K562 (cell line): ENCODE measurements at regions not wholly inside any gene's neighbourhood (a gene's known extent, or its start where the extent isn't known, plus 50 kb on each side); places are given as distances from the start of the nearest gene placed in this dataset.

ENCODE experiments used
- ATAC-seq: fragments of 200-7000 bp; cut with Tn5 transposase; 3 replicates; pipeline ENCODE4 v1.9.1; 2020; ENCODE audit warnings: moderate library complexity
- BruUV-seq: library from RNA; stranded (reverse); fragments of 400-500 nt; replicated peaks from 2 replicates; lab custom pipeline; 2021; lab: Mats Ljungman, UMichigan
- CTCF ChIA-PET: fragments of 300-600 bp; formaldehyde crosslinking; extraction: SDS; loops from one replicate; lab custom pipeline; 2021; ENCODE audit warnings: low intra/inter-chr PET ratio; lab: Yijun Ruan, JAX
- POLR2A ChIA-PET: fragments of 300-600, 350-650 bp; sonication (Branson Sonifier 250); formaldehyde crosslinking; extraction: SDS; loops from one replicate; lab custom pipeline; 2021; ENCODE audit warnings: antibody characterized with exemption, inconsistent platforms; lab: Yijun Ruan, JAX
- DNase-seq, 4 experiments: peaks; one replicate each; pipeline versions ENCODE4 v3.0.0 to v3.0.0-alpha.2; 2011 to 2018; ENCODE audit warnings: low spot score in 3 of 4, mixed read lengths in 3 of 4; ENCODE audit errors: extremely low read depth in 1 of 4
- FAIRE-seq: peaks from 2 replicates; lab custom pipeline; 2011; peaks lifted over from hg19 to GRCh38; lab: Jason Lieb, UNC
- H2AFZ ChIP-seq: 2 replicates; pipeline ENCODE4 v1.6.0; 2011; ENCODE audit warnings: low read depth, low read length, control low read depth, inconsistent platforms
- H3K27ac ChIP-seq: fragments of 200-600 bp; 3 replicates; pipeline ENCODE4 v1.8.0; 2011; ENCODE audit warnings: low read depth, mild to moderate bottlenecking, control low read depth, inconsistent platforms, low read length, moderate library complexity, mixed read lengths; ENCODE audit errors: extremely low read depth
- H3K27me3 ChIP-seq, 2 experiments: fragments of 300-600 bp in 1 of 2; 2 replicates in 1 of 2; 3 replicates in 1 of 2; pipeline versions ENCODE4 v1.6.0 to v1.8.0; 2011; ENCODE audit warnings: inconsistent platforms in 2 of 2, low read length in 2 of 2, mild to moderate bottlenecking in 1 of 2, mixed read lengths in 1 of 2, moderate library complexity in 1 of 2; ENCODE audit not compliant: control insufficient read depth in 2 of 2, insufficient read depth in 2 of 2
- H3K36me3 ChIP-seq: fragments of 300-600 bp; 3 replicates; pipeline ENCODE4 v1.8.0; 2011; ENCODE audit warnings: mild to moderate bottlenecking, low read length, inconsistent platforms; ENCODE audit not compliant: control insufficient read depth, insufficient read depth
- H3K4me1 ChIP-seq, 2 experiments: fragments of 200-600 bp in 1 of 2; replicated peaks in 1 of 2; 2 replicates in 1 of 2; 3 replicates in 1 of 2; pipeline versions ENCODE4 v1.5.1 to v1.8.0; 2011; ENCODE audit warnings: inconsistent platforms in 2 of 2, low read length in 2 of 2, mild to moderate bottlenecking in 1 of 2, mixed read lengths in 1 of 2, moderate library complexity in 1 of 2; ENCODE audit not compliant: control insufficient read depth in 2 of 2, insufficient read depth in 2 of 2
- H3K4me2 ChIP-seq: 2 replicates; pipeline ENCODE4 v1.6.1; 2011; ENCODE audit warnings: low read length, control low read depth, inconsistent platforms, mixed read lengths; ENCODE audit not compliant: insufficient read depth
- H3K4me3 ChIP-seq: fragments of 200-600 bp; sonication (generic), shearing (Covaris generic); 2 replicates; pipeline ENCODE4 v1.5.1; 2016; ENCODE audit warnings: control low read depth, inconsistent platforms
- H3K79me2 ChIP-seq: fragments of 200-600 bp; 3 replicates; pipeline ENCODE4 v1.8.0; 2011; ENCODE audit warnings: low read length, inconsistent platforms; ENCODE audit not compliant: control insufficient read depth, insufficient read depth
- H3K9ac ChIP-seq, 2 experiments: 2 replicates each; pipeline versions ENCODE4 v1.6.0 to v1.6.1; 2011; ENCODE audit warnings: low read depth in 2 of 2, low read length in 2 of 2, control low read depth in 1 of 2, inconsistent platforms in 1 of 2, mild to moderate bottlenecking in 1 of 2, mixed read lengths in 1 of 2; ENCODE audit not compliant: insufficient read depth in 1 of 2
- H3K9me1 ChIP-seq: one replicate; pipeline ENCODE4 v1.6.0; 2011; ENCODE audit warnings: inconsistent platforms, mild to moderate bottlenecking, low read length, moderate library complexity; ENCODE audit not compliant: control insufficient read depth, insufficient read depth
- H3K9me3 ChIP-seq: replicated peaks from 2 replicates; pipeline ENCODE4 v1.5.1; 2011; ENCODE audit warnings: low read depth, low read length, inconsistent platforms; ENCODE audit not compliant: control insufficient read depth, insufficient read depth
- H4K20me1 ChIP-seq: replicated peaks from 2 replicates; pipeline ENCODE4 v1.6.1; 2011; ENCODE audit warnings: low read length, inconsistent platforms, mixed read lengths; ENCODE audit not compliant: control insufficient read depth, insufficient read depth
- BRD9 ChIP-seq: fragments of 450-650 bp; IDR thresholded peaks from 2 replicates; pipeline ENCODE4 v1.6.1; 2018; ENCODE audit warnings: low read depth; ENCODE audit not compliant: partially characterized antibody
- WGBS: fragments of 100-300 bp; shearing (Covaris generic); methylation state at CpG from one replicate; pipeline ENCODE4 v1.1.6; 2016; ENCODE audit warnings: low coverage, mixed read lengths; ENCODE audit not compliant: insufficient coverage; ENCODE audit errors: missing lambda C conversion rate; 5-methylcytosine and 5-hydroxymethylcytosine counted together
- in situ Hi-C: fragments of 300-500 bp; cut with MboI; formaldehyde crosslinking; loops from 4 replicates; pipeline ENCODE4 v1.15.0; 2018; ENCODE audit warnings: inconsistent platforms, mixed read lengths
- intact Hi-C: fragments of 100-400 bp; cut with micrococcal nuclease; formaldehyde crosslinking; loops from 2 replicates; pipeline ENCODE4 v1.14.2; 2022
- TF ChIP-seq, protein P1 (sequence below): fragments of 250-450 bp; sonication (Bioruptor Pico); IDR thresholded peaks from 2 replicates; pipeline ENCODE4 v1.5.0; 2021
- TF ChIP-seq, protein P2 (sequence below), 2 experiments: fragments of 450-650 bp; IDR thresholded peaks; 2 replicates each; pipeline ENCODE4 v1.6.1; 2016; ENCODE audit warnings: mild to moderate bottlenecking in 2 of 2, borderline replicate concordance in 1 of 2, low read depth in 1 of 2, moderate library complexity in 1 of 2

DNA sequence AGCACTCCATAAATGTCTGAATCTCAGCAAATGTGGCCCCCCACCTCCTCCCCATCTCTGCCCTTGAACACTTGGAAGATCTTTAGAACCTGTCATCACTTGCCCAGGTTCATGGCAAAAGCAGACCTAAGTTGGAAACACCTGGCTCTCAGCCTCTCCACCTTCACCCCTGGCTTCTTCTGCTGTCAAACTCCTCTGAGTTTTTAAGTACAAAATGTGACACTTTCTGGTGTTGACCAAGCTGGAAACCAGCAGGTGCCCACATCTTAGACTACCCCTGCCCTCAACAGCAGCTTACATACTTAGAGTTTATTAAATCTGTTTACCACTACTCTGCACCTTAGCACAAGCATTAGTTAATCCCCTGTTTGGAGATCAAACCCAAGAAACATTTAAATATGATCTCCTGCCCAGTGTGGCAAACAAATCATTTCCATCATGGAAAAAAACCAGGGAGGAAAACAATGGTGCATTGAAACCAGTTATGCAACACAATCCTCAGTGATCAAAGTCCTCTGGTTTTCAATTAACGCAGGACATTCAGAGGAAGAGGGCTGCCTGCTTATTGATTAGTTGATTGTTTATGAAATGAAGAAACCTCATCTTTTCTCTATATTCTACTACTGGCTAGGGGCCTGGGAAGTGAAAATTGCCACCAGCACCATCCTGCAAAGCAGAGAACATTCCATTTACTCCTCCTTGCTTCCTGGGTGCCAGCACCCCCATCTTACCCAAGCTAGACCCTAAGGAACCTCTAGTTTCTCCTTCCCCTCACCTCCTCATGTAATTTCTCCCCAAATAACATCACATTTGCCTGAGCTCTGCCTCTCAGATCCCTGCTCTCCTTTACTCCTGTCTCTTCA, 139.4 kb upstream of the RAB4A start:
- 0% methylated on average over 1 of the region's 1 CpG for WGBS
- no peak for ATAC-seq
- Histone ChIP-seq H3K27me3 (peaks cover 9 to 20% of the 10 kb centered on the region in 2 experiments; a peak in 4 of 5 replicates), H3K9me1 (no peaks in the 10 kb centered on the region), H3K4me2 (no peak overlapping the region), H2AFZ (no peak overlapping the region), H3K36me3 (no peaks in the 10 kb centered on the region), H3K9me3 (no peaks in the 10 kb centered on the region), H3K9ac (no peak overlapping the region), H3K4me3 (no peak overlapping the region), H3K79me2 (no peaks in the 10 kb centered on the region), H3K27ac (no peak overlapping the region), H4K20me1 (no peaks in the 10 kb centered on the region), H3K4me1 (no peaks in the 10 kb centered on the region)
- no peak for DNase-seq
- POLR2A ChIA-PET: interaction anchor here (0.9 kb wide), 1 partner anchor 16 kb away, joined by 3 read pairs; no protein-coding TSS in a partner anchor
- CTCF ChIA-PET: no interaction called here
- in situ Hi-C loops (no loop called here), intact Hi-C loops (no loop called here)
- FAIRE-seq: no peak
- no peak for TF ChIP-seq BRD9
- TF ChIP-seq, protein P1, sequence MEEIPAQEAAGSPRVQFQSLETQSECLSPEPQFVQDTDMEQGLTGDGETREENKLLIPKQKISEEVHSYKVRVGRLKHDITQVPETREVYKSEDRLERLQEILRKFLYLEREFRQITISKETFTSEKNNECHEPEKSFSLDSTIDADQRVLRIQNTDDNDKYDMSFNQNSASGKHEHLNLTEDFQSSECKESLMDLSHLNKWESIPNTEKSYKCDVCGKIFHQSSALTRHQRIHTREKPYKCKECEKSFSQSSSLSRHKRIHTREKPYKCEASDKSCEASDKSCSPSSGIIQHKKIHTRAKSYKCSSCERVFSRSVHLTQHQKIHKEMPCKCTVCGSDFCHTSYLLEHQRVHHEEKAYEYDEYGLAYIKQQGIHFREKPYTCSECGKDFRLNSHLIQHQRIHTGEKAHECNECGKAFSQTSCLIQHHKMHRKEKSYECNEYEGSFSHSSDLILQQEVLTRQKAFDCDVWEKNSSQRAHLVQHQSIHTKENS (CRISPR knock-in tag): no peak
- TF ChIP-seq, protein P2, sequence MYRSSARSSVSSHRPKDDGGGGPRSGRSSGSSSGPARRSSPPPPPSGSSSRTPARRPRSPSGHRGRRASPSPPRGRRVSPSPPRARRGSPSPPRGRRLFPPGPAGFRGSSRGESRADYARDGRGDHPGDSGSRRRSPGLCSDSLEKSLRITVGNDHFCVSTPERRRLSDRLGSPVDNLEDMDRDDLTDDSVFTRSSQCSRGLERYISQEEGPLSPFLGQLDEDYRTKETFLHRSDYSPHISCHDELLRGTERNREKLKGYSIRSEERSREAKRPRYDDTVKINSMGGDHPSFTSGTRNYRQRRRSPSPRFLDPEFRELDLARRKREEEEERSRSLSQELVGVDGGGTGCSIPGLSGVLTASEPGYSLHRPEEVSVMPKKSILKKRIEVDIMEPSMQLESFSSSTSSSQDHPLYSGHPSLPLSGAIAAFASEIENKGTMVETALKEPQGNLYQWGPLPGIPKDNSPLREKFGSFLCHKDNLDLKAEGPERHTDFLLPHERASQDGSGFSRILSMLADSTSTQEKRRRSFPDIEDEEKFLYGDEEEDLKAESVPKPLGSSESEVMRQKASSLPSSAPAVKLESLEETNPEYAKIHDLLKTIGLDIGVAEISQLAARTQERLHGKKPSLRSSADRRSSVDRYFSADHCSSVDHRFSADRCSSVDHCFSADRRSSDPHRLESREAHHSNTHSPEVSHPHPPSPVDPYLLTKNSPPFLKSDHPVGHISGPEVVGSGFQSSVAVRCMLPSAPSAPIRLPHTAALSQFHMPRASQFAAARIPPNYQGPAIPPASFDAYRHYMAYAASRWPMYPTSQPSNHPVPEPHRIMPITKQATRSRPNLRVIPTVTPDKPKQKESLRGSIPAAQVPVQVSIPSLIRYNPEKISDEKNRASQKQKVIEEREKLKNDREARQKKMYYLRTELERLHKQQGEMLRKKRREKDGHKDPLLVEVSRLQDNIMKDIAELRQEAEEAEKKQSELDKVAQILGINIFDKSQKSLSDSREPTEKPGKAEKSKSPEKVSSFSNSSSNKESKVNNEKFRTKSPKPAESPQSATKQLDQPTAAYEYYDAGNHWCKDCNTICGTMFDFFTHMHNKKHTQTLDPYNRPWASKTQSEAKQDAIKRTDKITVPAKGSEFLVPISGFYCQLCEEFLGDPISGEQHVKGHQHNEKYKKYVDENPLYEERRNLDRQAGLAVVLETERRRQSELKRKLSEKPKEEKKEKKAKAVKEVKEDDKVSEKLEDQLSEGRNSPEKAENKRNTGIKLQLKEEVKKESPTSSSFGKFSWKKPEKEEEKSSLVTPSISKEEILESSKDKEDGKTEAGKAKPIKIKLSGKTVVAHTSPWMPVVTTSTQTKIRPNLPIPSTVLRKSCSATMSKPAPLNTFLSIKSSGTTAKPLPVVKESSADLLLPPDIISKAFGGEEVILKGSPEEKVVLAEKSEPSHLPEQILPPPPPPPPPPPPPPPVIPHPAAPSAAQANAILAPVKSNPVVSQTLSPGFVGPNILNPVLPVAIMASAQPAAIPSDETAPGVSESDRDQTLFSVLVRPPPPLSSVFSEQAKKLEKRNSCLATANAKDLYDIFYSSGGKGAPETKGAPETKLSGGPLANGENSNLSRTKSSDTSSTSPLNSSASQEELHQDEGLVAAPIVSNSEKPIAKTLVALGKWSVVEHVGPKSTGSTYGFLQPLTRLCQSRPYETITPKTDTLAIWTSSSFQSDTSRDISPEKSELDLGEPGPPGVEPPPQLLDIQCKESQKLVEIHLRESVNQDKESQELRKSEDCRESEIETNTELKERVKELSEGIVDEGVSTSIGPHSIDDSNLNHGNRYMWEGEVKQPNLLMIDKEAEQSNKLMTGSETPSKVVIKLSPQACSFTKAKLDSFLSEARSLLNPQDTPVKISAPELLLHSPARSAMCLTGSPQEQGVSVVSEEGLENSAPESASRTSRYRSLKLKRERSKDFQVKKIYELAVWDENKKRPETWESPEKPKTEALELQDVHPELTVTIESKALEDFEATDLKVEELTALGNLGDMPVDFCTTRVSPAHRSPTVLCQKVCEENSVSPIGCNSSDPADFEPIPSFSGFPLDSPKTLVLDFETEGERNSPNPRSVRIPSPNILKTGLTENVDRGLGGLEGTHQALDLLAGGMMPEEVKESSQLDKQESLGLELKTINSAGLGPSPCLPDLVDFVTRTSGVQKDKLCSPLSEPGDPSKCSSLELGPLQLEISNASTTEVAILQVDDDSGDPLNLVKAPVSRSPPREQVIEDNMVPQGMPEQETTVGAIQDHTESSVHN (IDR thresholded peaks at IDR 0.05; ENCODE audit: borderline replicate concordance in 1 of 2, low read depth in 1 of 2): no peak
- no TSS peak for BruUV-seq
